ENCODE measurements at regions not wholly inside any gene's neighbourhood (a gene's known extent, or its start where the extent isn't known, plus 50 kb on each side); places are given as distances from the start of the nearest gene placed in this dataset.

- H3K79me2 ChIP-seq (ENCODE audit: low read length): no peaks in the 10 kb centered on the region
Measured at GRCh38 chr3:181066143-181067087, 76.9 kb upstream of the DNAJC19 start.

GRCh38 chr3:181056136-181056732 is 66.7 kb upstream of the DNAJC19 start:
- DNase-seq: no peak
- H3K9me2 ChIP-seq (replicated peaks; ENCODE audit: low read length): no peaks in the 10 kb centered on the region
- ChIA-PET POLR2A (ENCODE audit: unreplicated experiment) (no interaction called here), CTCF (interaction anchor here (0.6 kb wide), 1 partner anchor 1208 kb away, joined by 3 read pairs; no protein-coding TSS in a partner anchor)
- no peaks in the 10 kb centered on the region for H3K4me1 ChIP-seq (ENCODE audit: insufficient read depth, low read length)
- peaks cover 50% of the 10 kb centered on the region for H3K27me3 ChIP-seq (ENCODE audit: low read length)
- TF ChIP-seq CTCF (conservative IDR thresholded peaks at IDR 0.05; ENCODE audit: low read depth, low read length) (no peak), EZH2phosphoT487 (IDR thresholded peaks at IDR 0.05; ENCODE audit: borderline replicate concordance, low read length) (no peak), EZH2 (IDR thresholded peaks at IDR 0.05; ENCODE audit: low read length, unreplicated experiment) (no peak)
- H3K79me2 ChIP-seq (ENCODE audit: low read length): no peaks in the 10 kb centered on the region
- intact Hi-C loops (cut with micrococcal nuclease): no loop called here
- H3K4me2 ChIP-seq (ENCODE audit: low read length): no peak overlapping the region
- ATAC-seq: no peak
- H3K27ac ChIP-seq (ENCODE audit: low read length): no peak overlapping the region
- no peaks in the 10 kb centered on the region for H3K9me3 ChIP-seq (ENCODE audit: low read length)
- no peaks in the 10 kb centered on the region for H4K20me1 ChIP-seq (ENCODE audit: low read length)
- no TSS peak for BruUV-seq (replicated peaks)
- H3K4me3 ChIP-seq (ENCODE audit: low read length): no peak overlapping the region
- no peak overlapping the region for H2AFZ ChIP-seq (ENCODE audit: low read length)
- H3F3A ChIP-seq (ENCODE audit: low read length, unreplicated experiment): no peaks in the 10 kb centered on the region
- no peaks in the 10 kb centered on the region for H3K36me3 ChIP-seq (ENCODE audit: low read depth, low read length)
- H3K9ac ChIP-seq (ENCODE audit: low read length): no peak overlapping the region

More at GRCh38 chr3:181066143-181067087, 76.9 kb upstream of the DNAJC19 start:
- Histone ChIP-seq H3K4me1 (ENCODE audit: insufficient read depth, low read length) (no peaks in the 10 kb centered on the region), H3K9me2 (replicated peaks; ENCODE audit: low read length) (no peaks in the 10 kb centered on the region), H3F3A (ENCODE audit: low read length, unreplicated experiment) (no peaks in the 10 kb centered on the region), H3K4me2 (ENCODE audit: low read length) (no peak overlapping the region), H3K27ac (ENCODE audit: low read length) (no peak overlapping the region), H3K9ac (ENCODE audit: low read length) (no peak overlapping the region), H3K27me3 (ENCODE audit: low read length) (peaks cover 53% of the 10 kb centered on the region), H3K4me3 (ENCODE audit: low read length) (no peak overlapping the region), H3K9me3 (ENCODE audit: low read length) (no peaks in the 10 kb centered on the region), H3K36me3 (ENCODE audit: low read depth, low read length) (no peaks in the 10 kb centered on the region), H4K20me1 (ENCODE audit: low read length) (no peaks in the 10 kb centered on the region), H2AFZ (ENCODE audit: low read length) (no peak overlapping the region)
- BruUV-seq (replicated peaks): no TSS peak
- TF ChIP-seq CTCF (conservative IDR thresholded peaks at IDR 0.05; ENCODE audit: low read depth, low read length) (no peak), EZH2phosphoT487 (IDR thresholded peaks at IDR 0.05; ENCODE audit: borderline replicate concordance, low read length) (no peak), EZH2 (IDR thresholded peaks at IDR 0.05; ENCODE audit: low read length, unreplicated experiment) (no peak)
- ChIA-PET POLR2A (ENCODE audit: unreplicated experiment) (no interaction called here), CTCF (no interaction called here)
- intact Hi-C loops (cut with micrococcal nuclease): no loop called here
- no peak for ATAC-seq
- no peak for DNase-seq

GRCh38 chr3:181054538-181054937 is 65.0 kb upstream of the DNAJC19 start:
- Histone ChIP-seq H4K20me1 (ENCODE audit: low read length) (no peaks in the 10 kb centered on the region), H3K36me3 (ENCODE audit: low read depth, low read length) (no peaks in the 10 kb centered on the region), H3F3A (ENCODE audit: low read length, unreplicated experiment) (no peaks in the 10 kb centered on the region), H2AFZ (ENCODE audit: low read length) (no peak overlapping the region), H3K27me3 (ENCODE audit: low read length) (peaks cover 39% of the 10 kb centered on the region; the same call in 1 of the 2 replicates), H3K4me3 (ENCODE audit: low read length) (no peak overlapping the region), H3K4me1 (ENCODE audit: insufficient read depth, low read length) (no peaks in the 10 kb centered on the region), H3K9me3 (ENCODE audit: low read length) (no peaks in the 10 kb centered on the region), H3K27ac (ENCODE audit: low read length) (no peak overlapping the region), H3K79me2 (ENCODE audit: low read length) (no peaks in the 10 kb centered on the region), H3K4me2 (ENCODE audit: low read length) (no peak overlapping the region), H3K9me2 (replicated peaks; ENCODE audit: low read length) (no peaks in the 10 kb centered on the region), H3K9ac (ENCODE audit: low read length) (no peak overlapping the region)
- CTCF ChIA-PET: no interaction called here
- TF ChIP-seq CTCF (conservative IDR thresholded peaks at IDR 0.05; ENCODE audit: low read depth, low read length): no peak
- no peak for TF ChIP-seq EZH2phosphoT487 (IDR thresholded peaks at IDR 0.05; ENCODE audit: borderline replicate concordance, low read length)
- POLR2A ChIA-PET (ENCODE audit: unreplicated experiment): no interaction called here
- DNase-seq: no peak
- intact Hi-C loops (cut with micrococcal nuclease): no loop called here
- no peak for ATAC-seq
- no TSS peak for BruUV-seq (replicated peaks)
